GM12891 (cell line): ENCODE measurements at regions not wholly inside any gene's neighbourhood (a gene's known extent, or its start where the extent isn't known, plus 50 kb on each side); places are given as distances from the start of the nearest gene placed in this dataset.

Source experiments
- DNase-seq: peaks from one replicate; pipeline ENCODE4 v3.0.0; 2011; ENCODE audit warnings: low spot score; ENCODE audit not compliant: insufficient read length
- FAIRE-seq: peaks from 2 replicates; lab custom pipeline; 2011; peaks lifted over from hg19 to GRCh38; lab: Jason Lieb, UNC
- PAX5 ChIP-seq: IDR thresholded peaks from 2 replicates; pipeline ENCODE4 v1.6.1; 2011; ENCODE audit warnings: low read length, moderate library complexity, mild to moderate bottlenecking; ENCODE audit not compliant: insufficient read depth, severe bottlenecking
- POLR2A ChIP-seq: IDR thresholded peaks from 2 replicates; pipeline ENCODE4 v1.6.1; 2011; ENCODE audit warnings: low read depth, low read length, control low read depth
- POLR2AphosphoS5 ChIP-seq: IDR thresholded peaks from 2 replicates; pipeline ENCODE4 v1.6.1; 2011; ENCODE audit warnings: low read depth, low read length, control low read depth
- POU2F2 ChIP-seq: IDR thresholded peaks from 2 replicates; pipeline ENCODE4 v1.6.1; 2011; ENCODE audit warnings: low read depth, mild to moderate bottlenecking, control low read depth, low read length, moderate library complexity
- SPI1 ChIP-seq: IDR thresholded peaks from 2 replicates; pipeline ENCODE4 v1.6.1; 2011; ENCODE audit warnings: low read depth, low read length, control low read depth
- TAF1 ChIP-seq: IDR thresholded peaks from 2 replicates; pipeline ENCODE4 v1.6.1; 2011; ENCODE audit warnings: low read depth, low read length, control low read depth

DNA sequence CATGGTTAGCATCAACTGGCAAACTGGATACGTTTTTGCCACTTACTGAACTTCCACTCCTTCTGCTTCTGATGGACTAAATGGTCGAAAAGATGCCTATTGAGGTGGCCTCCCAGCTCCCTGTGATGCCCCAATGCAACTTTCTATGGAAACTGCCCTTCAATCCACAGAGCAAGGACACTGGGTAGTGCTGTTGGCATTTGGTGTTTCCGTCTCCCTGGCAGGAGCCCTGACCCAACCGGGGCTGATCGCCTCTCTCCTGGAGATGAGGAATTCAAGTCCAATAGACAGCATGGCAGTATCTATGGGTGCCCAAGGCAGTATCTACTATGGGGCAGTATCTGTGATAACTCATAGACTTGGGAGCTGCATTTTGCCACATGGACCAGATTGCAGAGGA is 116.3 kb upstream of the IRX3 start:
- no peak for FAIRE-seq
- no peak for DNase-seq
- TF ChIP-seq TAF1 (no peak), POU2F2 (no peak), POLR2A (no peak), SPI1 (no peak), POLR2AphosphoS5 (no peak), PAX5 (no peak)

DNA sequence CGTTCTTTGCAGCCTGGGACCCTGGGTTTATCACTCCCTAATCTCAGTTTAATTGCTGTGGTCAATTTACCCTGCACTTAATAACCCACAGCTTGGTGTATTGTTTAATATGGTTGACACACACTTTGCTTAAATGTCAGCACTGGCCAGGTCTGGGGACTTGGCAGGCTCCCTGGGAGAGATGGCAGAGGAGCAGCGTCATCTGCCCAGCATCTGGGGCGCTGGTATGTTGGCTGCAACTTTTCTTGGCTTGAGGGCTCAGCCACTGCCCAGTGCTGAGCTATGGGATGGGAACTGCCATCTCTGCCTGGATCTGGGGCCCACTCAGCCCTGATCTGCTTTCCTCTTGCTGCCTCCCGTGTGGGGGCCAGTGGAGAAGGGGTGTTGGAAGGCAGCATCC is 115.7 kb upstream of the IRX3 start:
- DNase-seq (no peak), FAIRE-seq (no peak)
- TF ChIP-seq TAF1 = no peak
- TF ChIP-seq SPI1 = no peak
- no peak for TF ChIP-seq POU2F2
- TF ChIP-seq PAX5 = no peak
- no peak for TF ChIP-seq POLR2AphosphoS5

DNA sequence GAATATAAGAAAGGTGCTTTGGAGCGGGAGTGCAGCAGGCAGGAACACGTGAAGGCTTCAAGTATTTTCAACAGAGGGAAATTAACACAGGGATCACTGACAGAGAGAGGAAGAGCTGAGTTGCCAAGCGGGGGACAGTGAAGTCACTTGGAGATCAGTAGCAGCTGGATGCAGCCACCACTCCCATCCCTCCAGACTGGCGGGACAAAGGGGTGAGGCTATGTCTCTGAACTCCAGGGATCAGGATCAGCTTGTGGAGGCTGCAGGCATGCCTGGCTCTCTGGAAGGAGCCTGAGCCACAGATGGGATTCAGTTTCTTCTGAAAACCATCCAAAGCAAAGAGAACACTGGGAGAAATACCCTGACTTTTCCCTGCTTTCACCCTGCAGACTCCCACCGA is 113.7 kb upstream of the IRX3 start:
- FAIRE-seq (no peak), DNase-seq (no peak)
- no peak for TF ChIP-seq POU2F2
- no peak for TF ChIP-seq PAX5
- no peak for TF ChIP-seq SPI1
- TF ChIP-seq POLR2AphosphoS5 = no peak
- TF ChIP-seq TAF1 = no peak
- TF ChIP-seq POLR2A = no peak

- no peak for FAIRE-seq
- no peak for DNase-seq
- TF ChIP-seq PAX5 (no peak), POLR2AphosphoS5 (no peak), POU2F2 (no peak), POLR2A (no peak), TAF1 (no peak), SPI1 (no peak)
Observed at GRCh38 chr16:54398986-54399385, 112.4 kb upstream of the IRX3 start.

GRCh38 chr16:54397838-54398237 is 111.3 kb upstream of the IRX3 start:
- no peak for TF ChIP-seq SPI1
- TF ChIP-seq TAF1 = no peak
- TF ChIP-seq POU2F2 = no peak
- no peak for TF ChIP-seq PAX5
- no peak for TF ChIP-seq POLR2A
- no peak for TF ChIP-seq POLR2AphosphoS5
- no peak for DNase-seq
- no peak for FAIRE-seq

DNA sequence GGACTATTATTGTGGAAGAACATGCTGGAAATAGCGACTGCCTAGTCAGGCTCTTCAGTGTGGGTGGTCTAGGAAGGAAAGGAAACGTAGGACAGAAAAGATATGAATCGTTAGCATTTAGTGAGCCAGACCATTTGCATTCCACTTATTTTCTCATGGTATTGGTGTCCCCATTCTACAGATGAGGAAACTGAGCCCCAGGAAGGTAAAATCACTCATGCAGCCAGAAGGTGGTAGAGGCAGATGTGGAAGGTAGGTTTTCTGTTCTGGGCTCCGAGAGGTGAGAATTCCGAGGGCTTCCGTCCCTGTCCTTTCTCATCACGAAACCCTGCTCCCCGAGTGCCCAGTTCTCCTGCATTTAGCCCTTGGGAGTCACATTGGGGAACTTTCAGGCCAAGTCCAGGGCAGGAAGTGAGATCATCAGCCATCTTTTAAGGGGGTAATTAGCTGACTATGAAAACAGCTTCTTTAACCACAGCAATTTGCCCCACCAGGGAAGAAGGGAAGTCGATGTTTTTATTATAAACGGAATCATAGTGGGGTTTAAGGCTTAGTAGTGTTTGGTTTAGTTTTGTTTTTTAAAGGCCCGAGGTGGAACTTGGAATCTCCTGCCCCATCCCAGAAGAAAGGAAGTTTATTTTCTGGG is 110.7 kb upstream of the IRX3 start:
- TF ChIP-seq TAF1 (no peak), POLR2AphosphoS5 (no peak), POU2F2 (no peak), PAX5 (no peak), POLR2A (no peak), SPI1 (no peak)
- FAIRE-seq = no peak
- DNase-seq = no peak

- DNase-seq = no peak
- TF ChIP-seq PAX5 (no peak), TAF1 (no peak), POLR2A (no peak), SPI1 (0 out of 2 replicates have a peak, but pooled peaks have one; percentile 1)
- no peak for FAIRE-seq
Observed at GRCh38 chr16:54389836-54390494, 103.4 kb upstream of the IRX3 start.

- FAIRE-seq = no peak
- DNase-seq = no peak
- TF ChIP-seq TAF1 = no peak
- no peak for TF ChIP-seq POLR2A
- TF ChIP-seq POU2F2 = no peak
- TF ChIP-seq PAX5 = no peak
- no peak for TF ChIP-seq SPI1
- no peak for TF ChIP-seq POLR2AphosphoS5
Observed at GRCh38 chr16:54385141-54385540, 98.6 kb upstream of the IRX3 start.

DNA sequence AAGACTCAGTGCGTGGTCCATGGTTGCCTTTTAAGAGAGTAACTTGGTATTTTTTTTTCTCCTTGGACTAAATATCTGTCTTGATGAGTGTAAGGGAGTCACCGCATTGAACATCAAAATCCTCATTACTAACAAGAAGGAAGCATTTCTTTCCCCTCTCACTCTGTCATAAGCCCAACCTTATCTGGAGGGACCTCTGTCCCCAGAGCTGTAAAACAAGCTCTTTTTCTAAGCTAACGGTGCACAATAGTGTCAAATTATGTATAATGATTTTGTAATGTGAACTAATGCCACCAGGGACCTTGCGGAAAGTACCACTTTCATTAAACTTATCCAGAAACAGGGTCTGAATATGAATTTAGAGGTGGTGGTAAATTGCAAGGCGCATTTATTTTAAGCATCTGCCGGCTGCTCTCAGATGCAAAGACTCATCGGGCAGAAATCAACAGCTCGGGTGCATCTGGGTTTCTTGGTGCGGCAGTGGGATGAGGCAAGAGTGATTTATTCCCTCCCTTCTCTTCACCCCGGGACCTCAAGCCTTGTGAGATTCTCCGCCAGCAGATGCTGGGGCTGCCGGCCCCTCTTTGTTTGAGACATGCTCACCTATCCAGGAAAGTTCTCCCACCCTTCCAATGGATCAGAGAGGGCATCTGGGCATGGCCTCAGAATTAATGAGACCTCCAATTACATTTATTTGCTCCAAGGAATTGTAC is 95.2 kb upstream of the IRX3 start:
- FAIRE-seq (no peak), DNase-seq (no peak)
- TF ChIP-seq POLR2A (no peak), SPI1 (no peak), POU2F2 (no peak), POLR2AphosphoS5 (no peak), TAF1 (no peak), PAX5 (no peak)

- DNase-seq (no peak), FAIRE-seq (no peak)
- TF ChIP-seq POLR2AphosphoS5 (no peak), POU2F2 (no peak), TAF1 (no peak), SPI1 (no peak), PAX5 (no peak)
Observed at GRCh38 chr16:54375071-54375470, 88.5 kb upstream of the IRX3 start.
